NCI-H510A treated with DMSO at 0.1 percent for 48 hours (cell line): ENCODE measurements at regions not wholly inside any gene's neighbourhood (a gene's known extent, or its start where the extent isn't known, plus 50 kb on each side); places are given as distances from the start of the nearest gene placed in this dataset.

Experiments
- DNase-seq: peaks from one replicate; lab custom pipeline; 2025; lab: John Stamatoyannopoulos, UW

- DNase-seq, result no peak
Observed at GRCh38 chr6:23308166-23308565, 738.8 kb downstream of the HDGFL1 start.

- no peak for DNase-seq
Observed at GRCh38 chr6:23311211-23311610, 741.8 kb downstream of the HDGFL1 start.

- DNase-seq, result no peak
Observed at GRCh38 chr6:23316131-23316530, 746.8 kb downstream of the HDGFL1 start.

- DNase-seq, result no peak
Observed at GRCh38 chr6:23316931-23317330, 747.6 kb downstream of the HDGFL1 start.

- no peak for DNase-seq
Observed at GRCh38 chr6:23319582-23319981, 750.2 kb downstream of the HDGFL1 start.

- DNase-seq, result no peak
Observed at GRCh38 chr6:23320471-23321015, 751.2 kb downstream of the HDGFL1 start.

GRCh38 chr6:23323897-23324296 is 754.5 kb downstream of the HDGFL1 start:
- no peak for DNase-seq

GRCh38 chr6:23325065-23325464 is 755.7 kb downstream of the HDGFL1 start:
- no peak for DNase-seq

- no peak for DNase-seq
Observed at GRCh38 chr6:23327621-23328020, 758.3 kb downstream of the HDGFL1 start.

- peak; percentile 21 for DNase-seq
Observed at GRCh38 chr6:23329086-23329485, 759.7 kb downstream of the HDGFL1 start.

- no peak for DNase-seq
Observed at GRCh38 chr6:23330632-23331031, 761.3 kb downstream of the HDGFL1 start.

GRCh38 chr6:23334360-23334759 is 765.0 kb downstream of the HDGFL1 start:
- DNase-seq, result no peak

- no peak for DNase-seq
Observed at GRCh38 chr6:23335894-23336293, 766.5 kb downstream of the HDGFL1 start.

- DNase-seq, result no peak
Observed at GRCh38 chr6:23339268-23339667, 769.9 kb downstream of the HDGFL1 start.

- no peak for DNase-seq
Observed at GRCh38 chr6:23340271-23340670, 770.9 kb downstream of the HDGFL1 start.

GRCh38 chr6:23343610-23344306 is 774.4 kb downstream of the HDGFL1 start:
- DNase-seq, result no peak

GRCh38 chr6:23348185-23348584 is 777.8 kb upstream of the NRSN1 start:
- DNase-seq, result no peak

GRCh38 chr6:23349521-23350147 is 776.4 kb upstream of the NRSN1 start:
- no peak for DNase-seq

- DNase-seq, result no peak
Observed at GRCh38 chr6:23350752-23351453, 775.1 kb upstream of the NRSN1 start.

- DNase-seq, result no peak
Observed at GRCh38 chr6:23354004-23354403, 772.0 kb upstream of the NRSN1 start.

GRCh38 chr6:23357185-23357766 is 768.7 kb upstream of the NRSN1 start:
- DNase-seq, result no peak

GRCh38 chr6:23365732-23366131 is 760.3 kb upstream of the NRSN1 start:
- no peak for DNase-seq

- no peak for DNase-seq
Observed at GRCh38 chr6:23367311-23367710, 758.7 kb upstream of the NRSN1 start.
